ENCODE measurements at regions not wholly inside any gene's neighbourhood (a gene's known extent, or its start where the extent isn't known, plus 50 kb on each side); places are given as distances from the start of the nearest gene placed in this dataset.

DNA sequence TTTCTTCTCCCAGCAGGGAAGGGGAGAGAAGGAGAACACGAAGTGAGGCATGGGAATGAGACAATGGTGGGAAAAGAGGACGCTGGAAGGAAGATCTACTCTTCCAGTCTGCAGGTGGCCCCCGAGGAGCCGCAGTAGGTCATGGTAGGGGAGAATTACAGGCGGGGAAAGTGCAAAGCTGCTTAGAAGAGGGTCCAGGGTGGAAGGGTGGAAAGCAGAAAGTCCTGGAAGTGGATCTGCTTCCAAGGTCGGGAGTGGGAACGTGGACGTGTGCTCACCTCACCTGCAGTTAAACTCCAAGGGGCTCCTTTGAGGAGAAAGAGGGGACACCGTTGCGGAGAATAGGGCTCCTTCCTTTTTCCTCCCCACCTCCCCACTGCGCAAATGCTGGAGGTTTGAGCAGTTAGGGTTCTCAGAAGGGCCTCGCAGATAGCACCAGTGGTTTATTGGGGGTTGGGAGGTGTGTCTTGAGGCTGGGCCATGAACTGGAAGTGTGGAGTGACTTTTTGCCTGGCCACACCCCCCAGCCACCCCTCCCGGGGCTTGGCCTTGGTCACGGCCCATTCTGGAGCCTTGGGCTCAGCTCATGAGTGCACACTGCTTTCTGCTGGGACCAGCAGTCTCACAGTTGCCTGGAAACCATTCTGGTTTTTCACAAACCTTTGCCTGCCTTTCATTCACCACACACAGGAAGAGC is 100.4 kb upstream of the MLN start:
- intact Hi-C loops (cut with DNase I; ENCODE audit: low total_unique reads): no loop called here
- Histone ChIP-seq H3K9me3 (no peaks in the 10 kb centered on the region), H3K36me3 (no peaks in the 10 kb centered on the region), H3K27me3 (no peaks in the 10 kb centered on the region), H3K4me1 (no peaks in the 10 kb centered on the region), H3K27ac (no peak overlapping the region), H3K4me3 (no peak overlapping the region)
- DNase-seq: no peak
- TF ChIP-seq POLR2A (IDR thresholded peaks at IDR 0.05) (no peak), CTCF (IDR thresholded peaks at IDR 0.05) (no peak)

- intact Hi-C loops (cut with DNase I; ENCODE audit: low total_unique reads): no loop called here
- Histone ChIP-seq H3K27me3 (no peaks in the 10 kb centered on the region), H3K4me1 (no peaks in the 10 kb centered on the region), H3K27ac (no peak overlapping the region), H3K36me3 (no peaks in the 10 kb centered on the region), H3K4me3 (no peak overlapping the region), H3K9me3 (no peaks in the 10 kb centered on the region)
- DNase-seq: no peak
- no peak for TF ChIP-seq CTCF (IDR thresholded peaks at IDR 0.05)
- no peak for TF ChIP-seq POLR2A (IDR thresholded peaks at IDR 0.05)
These were observed 99.8 kb upstream of the MLN start for GRCh38 chr6:33903579-33903978.

GRCh38 chr6:33902457-33902853 is 98.7 kb upstream of the MLN start:
- Histone ChIP-seq H3K36me3 (no peaks in the 10 kb centered on the region), H3K4me3 (no peak overlapping the region), H3K9me3 (no peaks in the 10 kb centered on the region), H3K27ac (no peak overlapping the region), H3K4me1 (peaks cover 0 to 2% of the 10 kb centered on the region in 2 donors), H3K27me3 (no peaks in the 10 kb centered on the region)
- TF ChIP-seq POLR2A (IDR thresholded peaks at IDR 0.05): no peak
- no peak for TF ChIP-seq CTCF (IDR thresholded peaks at IDR 0.05)
- DNase-seq: no peak
- intact Hi-C loops (cut with DNase I; ENCODE audit: low total_unique reads): no loop called here

- Histone ChIP-seq H3K27ac (no peak overlapping the region), H3K4me3 (no peak overlapping the region), H3K4me1 (peaks cover 0 to 5% of the 10 kb centered on the region in 2 donors), H3K36me3 (no peaks in the 10 kb centered on the region), H3K9me3 (no peaks in the 10 kb centered on the region), H3K27me3 (no peaks in the 10 kb centered on the region)
- TF ChIP-seq POLR2A (IDR thresholded peaks at IDR 0.05) (no peak), CTCF (IDR thresholded peaks at IDR 0.05) (no peak)
- intact Hi-C loops (cut with DNase I; ENCODE audit: low total_unique reads): no loop called here
- no peak for DNase-seq
These were observed 98.1 kb upstream of the MLN start for GRCh38 chr6:33901822-33902456.

DNA sequence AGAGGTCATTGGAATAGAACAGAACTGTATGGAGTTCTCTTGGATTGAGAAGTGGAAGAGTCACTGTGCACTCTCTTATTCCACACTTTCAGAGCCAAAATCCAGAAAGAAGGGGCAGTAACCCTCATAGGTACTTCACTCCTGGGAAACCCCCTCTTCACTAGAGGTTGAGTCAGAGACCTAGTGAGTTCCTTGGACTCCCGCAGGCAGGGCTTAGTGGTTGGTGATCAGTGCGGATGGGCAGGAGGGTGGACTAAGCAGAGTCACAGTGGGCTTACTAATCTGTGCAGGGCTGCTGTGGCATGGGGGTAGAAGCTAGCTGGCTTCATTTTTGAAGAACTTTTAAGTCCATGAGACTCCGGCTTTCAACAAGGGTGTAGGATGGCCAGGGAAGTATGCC is 95.0 kb upstream of the MLN start:
- H3K4me1 ChIP-seq: peaks cover 5% of the 10 kb centered on the region in 2 donors
- TF ChIP-seq CTCF (IDR thresholded peaks at IDR 0.05): no peak
- TF ChIP-seq POLR2A (IDR thresholded peaks at IDR 0.05): no peak
- DNase-seq: no peak
- H3K4me3 ChIP-seq: no peak overlapping the region
- H3K36me3 ChIP-seq: no peaks in the 10 kb centered on the region
- H3K27ac ChIP-seq: no peak overlapping the region
- intact Hi-C loops (cut with DNase I; ENCODE audit: low total_unique reads): no loop called here
- H3K27me3 ChIP-seq: no peaks in the 10 kb centered on the region
- no peaks in the 10 kb centered on the region for H3K9me3 ChIP-seq
